AG20443 (cell line): ENCODE measurements at regions not wholly inside any gene's neighbourhood (a gene's known extent, or its start where the extent isn't known, plus 50 kb on each side); places are given as distances from the start of the nearest gene placed in this dataset.
A peak's percentile ranks its signal among the peaks of the same experiment; 100 is the strongest.

ENCODE experiments used
- DNase-seq: peaks from one replicate; pipeline ENCODE4 v3.0.0; 2012; ENCODE audit warnings: low spot score, mixed read lengths

DNA sequence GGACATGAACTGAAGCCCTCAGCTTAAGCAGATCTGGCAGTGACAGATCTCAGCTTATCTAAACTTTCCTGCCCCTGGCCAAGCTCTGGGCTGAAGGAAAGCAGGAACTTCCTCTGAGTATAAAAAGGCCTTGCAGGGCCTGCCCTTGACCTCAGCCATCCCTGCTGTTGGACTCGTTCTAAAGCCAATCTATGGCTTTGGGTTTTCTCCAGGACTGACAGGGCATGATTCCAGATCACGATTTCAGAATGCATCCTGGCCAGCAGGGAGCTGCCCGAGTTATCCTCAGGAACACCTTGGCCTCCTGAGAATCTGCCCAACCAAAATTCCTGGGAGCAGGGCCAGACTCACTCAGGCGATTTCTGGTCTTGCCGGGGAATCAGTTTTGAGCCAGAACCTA lies 502.7 kb downstream of the TLE4 start:
- DNase-seq = no peak

- no peak for DNase-seq
Measured at GRCh38 chr9:80072451-80072850, 500.7 kb downstream of the TLE4 start.

DNA sequence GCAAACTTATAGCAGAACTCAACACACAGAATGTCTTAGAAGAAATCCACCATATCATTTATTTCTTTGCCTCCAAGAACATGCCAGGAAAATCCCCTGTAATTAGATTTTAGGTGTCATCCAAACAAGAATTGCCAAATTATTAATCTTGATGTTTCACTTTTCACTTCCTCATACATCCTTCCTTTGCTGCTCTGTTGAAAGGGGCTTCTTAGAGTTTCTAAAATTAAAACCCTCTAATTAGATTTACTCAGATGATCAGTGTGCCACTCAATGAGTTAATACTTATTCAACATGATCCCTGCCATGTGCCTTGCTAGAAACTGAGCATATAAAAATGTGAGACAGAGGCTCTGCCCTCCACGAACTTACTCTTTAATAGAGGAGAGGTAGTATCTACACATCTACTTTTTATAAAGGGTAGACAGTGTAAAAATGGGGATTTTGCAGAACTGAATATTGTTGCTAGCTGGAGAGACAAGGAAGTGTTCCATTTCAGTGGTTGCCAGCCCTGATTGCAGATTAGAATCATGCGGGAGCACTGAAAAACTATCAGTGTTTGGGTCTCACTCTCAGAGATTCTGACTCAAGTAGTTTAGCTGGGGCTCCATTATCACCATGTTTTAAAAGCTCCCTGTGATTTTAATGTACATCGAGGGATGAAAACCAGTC lies 498.4 kb downstream of the TLE4 start:
- no peak for DNase-seq

GRCh38 chr9:80066931-80067330 lies 495.2 kb downstream of the TLE4 start:
- no peak for DNase-seq

DNA sequence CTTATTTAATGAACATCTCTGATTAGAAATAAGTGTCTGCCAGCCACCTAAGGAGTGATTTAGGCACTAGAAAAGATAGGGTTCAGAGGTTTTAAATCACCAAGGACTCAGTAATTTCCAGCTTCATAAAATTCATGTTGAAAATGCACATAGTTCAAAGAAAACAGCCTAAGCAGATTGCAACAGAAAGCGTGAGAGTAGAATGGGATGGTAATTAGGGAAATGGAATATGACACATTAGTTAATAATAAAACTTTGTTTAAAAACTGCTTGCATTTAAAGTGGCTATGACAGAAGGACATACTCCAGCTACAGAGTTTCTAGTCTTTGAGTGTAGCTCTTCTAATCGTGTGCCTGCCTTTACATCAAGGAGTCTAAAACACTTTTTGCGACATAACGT lies 490.8 kb downstream of the TLE4 start:
- DNase-seq = no peak

- peak; percentile 72 for DNase-seq
Measured at GRCh38 chr9:80061940-80062339, 490.2 kb downstream of the TLE4 start.

GRCh38 chr9:80061096-80061495 lies 489.3 kb downstream of the TLE4 start:
- DNase-seq = no peak

GRCh38 chr9:80059979-80060378 lies 488.2 kb downstream of the TLE4 start:
- no peak for DNase-seq

GRCh38 chr9:80059191-80059590 lies 487.4 kb downstream of the TLE4 start:
- DNase-seq = no peak

- DNase-seq = no peak
Measured at GRCh38 chr9:80052830-80053229, 481.1 kb downstream of the TLE4 start.

DNA sequence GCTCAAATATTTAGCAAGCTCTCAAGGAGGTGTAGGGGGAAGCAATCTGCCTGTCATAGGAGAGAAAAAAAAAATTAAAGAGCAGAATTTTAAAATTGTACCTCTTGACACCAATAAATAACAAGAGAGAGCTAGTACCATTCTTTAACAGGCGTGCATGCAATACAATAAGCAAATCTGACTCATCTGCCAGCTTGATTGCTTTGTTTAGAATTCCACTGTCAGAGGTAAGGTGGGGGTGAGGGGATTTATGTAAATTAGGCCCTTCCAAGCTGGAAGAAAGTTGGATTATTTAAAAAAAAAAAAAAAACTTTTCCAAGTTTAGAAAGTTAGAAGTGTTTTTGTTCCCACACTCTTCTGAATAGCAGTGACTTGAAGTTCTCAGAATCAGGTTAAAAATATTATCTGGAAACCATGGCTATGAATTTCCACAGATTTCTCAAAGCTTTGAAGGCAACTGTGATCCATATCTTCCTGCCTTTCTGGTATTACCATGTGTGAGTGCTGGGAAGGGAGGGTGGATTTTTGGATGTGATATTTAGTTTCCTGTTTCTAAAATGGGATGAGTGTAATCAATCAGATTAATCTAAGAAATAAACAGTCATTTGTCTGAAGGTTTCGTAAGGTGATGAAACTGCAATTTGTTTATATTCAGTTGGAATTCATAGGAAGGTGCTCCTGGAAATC lies 477.5 kb downstream of the TLE4 start:
- DNase-seq = no peak

DNA sequence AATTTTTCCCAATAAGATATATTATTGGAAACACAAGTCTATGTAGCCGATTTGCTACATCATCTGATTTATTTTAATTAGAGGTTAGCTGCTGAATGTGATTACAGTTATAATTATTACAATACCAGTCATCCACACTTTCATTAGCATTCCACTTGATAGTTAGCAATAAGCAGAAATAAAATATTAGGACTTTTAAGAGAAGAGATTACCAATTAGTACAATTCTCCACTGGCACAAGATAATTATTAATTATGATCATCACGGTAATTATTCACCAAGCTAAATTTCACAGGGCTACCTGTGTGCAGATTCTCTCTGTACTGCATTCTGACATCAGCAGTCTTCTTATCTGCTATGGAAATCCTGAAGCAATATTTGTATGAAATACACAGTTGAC lies 474.7 kb downstream of the TLE4 start:
- DNase-seq = no peak

- no peak for DNase-seq
Measured at GRCh38 chr9:80041821-80042220, 470.1 kb downstream of the TLE4 start.

DNA sequence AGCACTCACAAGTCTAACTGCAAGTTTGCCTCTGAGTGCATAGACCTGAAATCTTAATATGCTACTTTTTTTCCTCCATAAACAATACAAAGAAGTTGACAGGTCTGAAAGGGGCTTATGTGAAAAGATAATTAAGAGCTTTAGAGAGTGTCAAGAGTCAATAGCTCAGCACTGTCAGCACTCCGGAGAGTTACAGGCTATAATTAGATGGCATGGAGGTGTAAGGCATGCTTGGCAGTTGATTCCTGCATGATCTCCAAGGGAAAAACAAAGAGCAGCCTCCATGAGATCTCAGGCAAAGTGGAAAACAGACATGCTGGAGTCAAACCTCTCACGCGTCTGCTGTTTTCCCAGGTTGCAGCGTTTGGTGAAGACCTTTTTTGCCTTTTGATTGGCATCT lies 468.7 kb downstream of the TLE4 start:
- DNase-seq = no peak

DNA sequence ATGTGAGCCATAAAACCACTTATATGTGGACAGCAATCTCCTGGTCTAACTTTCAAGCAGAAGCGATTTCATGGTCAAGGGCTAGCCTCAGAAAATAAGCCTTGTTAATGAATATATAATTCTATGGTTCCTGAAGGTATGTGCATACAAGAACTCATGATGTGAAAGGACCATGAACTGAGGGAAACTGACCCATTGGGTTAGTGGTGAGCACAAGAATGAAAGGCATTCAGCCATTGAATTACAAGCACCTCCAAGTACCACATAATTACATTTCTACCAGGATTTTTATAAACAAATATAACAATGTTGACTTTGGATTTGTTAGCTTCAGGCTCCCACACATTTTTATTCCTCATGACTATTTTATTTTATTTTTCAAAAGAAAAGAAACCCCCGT lies 459.0 kb downstream of the TLE4 start:
- no peak for DNase-seq

- DNase-seq = peak; percentile 68
Measured at GRCh38 chr9:80028501-80028900, 456.7 kb downstream of the TLE4 start.

DNA sequence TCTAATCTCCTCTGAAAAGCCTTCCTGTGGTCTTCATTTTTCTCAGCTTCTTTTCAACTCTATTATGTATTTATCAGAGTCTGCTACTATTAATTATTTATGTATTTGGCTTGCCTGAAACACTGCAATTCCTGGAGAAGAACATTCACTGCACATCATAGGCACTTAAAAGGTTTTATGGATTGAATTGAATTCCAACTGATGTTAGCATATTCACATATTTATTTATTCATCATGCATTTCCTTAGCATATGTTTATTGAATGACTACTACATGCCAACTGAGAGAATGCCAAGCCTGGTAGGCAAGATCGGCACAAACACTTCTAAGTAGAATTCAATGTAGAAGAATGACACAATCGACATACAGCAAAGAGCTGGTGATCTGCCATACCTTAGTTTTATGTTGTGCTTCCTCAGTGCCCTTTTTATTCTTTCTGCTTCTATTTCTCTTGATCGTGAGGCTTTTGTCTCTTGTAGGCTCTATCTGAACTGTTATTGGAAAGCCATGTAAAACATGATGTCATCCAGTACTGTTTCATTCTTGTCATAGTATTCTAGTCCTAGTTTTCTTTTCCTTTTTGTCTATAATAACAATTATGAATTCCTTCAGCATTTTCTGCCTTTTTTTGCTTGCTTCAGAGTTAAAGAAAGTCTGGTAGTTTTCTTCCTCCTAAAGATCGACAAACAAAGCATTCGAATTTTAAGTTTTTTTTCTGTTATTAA lies 454.2 kb downstream of the TLE4 start:
- DNase-seq = no peak

GRCh38 chr9:80025131-80025530 lies 453.4 kb downstream of the TLE4 start:
- no peak for DNase-seq

- DNase-seq = no peak
Measured at GRCh38 chr9:80020530-80020929, 448.8 kb downstream of the TLE4 start.

DNA sequence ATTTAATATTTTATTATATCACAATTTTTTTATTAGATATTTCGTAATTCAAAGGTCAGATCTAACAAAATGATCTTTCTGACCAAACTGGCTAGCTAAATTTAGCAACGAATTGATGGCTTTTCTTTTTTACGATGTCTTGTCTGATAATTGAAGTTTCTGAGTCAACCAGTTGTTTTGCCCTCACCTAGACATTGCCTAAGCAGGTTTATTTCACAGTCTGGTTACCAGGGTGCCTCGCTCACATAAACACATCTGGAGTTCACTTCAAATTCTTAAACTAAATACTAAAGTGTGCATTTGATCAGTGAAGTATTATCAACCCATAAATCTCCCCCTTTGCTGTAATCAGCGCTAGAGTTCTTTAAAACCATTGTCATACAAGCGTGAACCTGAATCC lies 448.3 kb downstream of the TLE4 start:
- DNase-seq = no peak

DNA sequence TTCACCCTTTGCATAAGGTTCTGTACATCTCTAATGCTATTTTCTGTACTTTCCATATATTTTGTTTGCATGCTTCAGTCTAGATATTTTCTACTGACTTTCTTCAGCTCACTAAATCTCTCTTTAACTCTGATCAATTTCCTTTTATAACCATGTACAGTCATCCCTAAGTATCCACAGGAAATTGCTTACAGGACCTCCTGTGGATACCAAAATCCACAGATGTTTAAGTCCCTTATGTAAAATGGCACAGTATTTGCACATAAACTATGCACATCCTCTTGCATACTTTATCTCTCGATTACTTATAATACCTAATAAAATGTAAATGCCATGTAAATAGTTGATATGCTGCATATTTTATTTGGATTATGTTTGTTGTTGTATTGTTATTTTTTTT lies 442.1 kb downstream of the TLE4 start:
- DNase-seq = no peak

DNA sequence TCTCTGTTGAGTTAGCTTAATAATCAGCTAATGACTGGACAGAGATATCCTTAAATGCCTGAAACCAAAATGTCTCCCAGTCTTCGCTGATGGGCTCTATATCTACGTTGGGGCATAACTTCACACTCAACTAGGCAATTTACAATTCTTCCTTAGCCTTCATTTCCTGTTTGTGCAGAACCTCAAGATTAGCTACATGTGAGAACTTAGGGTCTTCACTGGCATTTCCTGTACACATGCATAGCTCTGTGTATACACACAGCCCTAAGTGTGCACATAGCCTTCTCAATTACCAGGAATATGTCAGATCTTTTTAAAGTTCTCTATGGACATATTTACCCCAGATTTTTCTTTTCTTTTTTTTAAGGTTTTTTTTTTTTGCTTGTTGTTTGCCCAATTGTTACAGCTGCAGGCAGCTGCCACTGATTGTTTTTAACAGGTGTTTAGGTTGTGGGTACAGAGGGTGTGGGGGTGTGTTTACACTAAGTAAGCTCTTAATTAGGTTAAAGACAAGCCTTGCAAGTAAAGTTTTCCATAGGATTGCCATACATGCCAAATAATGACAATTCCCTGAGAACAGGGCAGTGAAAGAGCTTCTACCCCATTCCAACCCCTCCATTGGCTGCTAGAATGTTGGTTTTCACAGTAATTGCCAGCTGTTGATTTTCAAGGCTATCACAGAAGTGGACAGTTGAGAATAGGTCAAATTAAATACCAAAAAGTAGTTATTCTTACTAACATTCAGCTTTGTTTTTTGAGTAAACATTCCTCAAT lies 441.0 kb downstream of the TLE4 start:
- no peak for DNase-seq

DNA sequence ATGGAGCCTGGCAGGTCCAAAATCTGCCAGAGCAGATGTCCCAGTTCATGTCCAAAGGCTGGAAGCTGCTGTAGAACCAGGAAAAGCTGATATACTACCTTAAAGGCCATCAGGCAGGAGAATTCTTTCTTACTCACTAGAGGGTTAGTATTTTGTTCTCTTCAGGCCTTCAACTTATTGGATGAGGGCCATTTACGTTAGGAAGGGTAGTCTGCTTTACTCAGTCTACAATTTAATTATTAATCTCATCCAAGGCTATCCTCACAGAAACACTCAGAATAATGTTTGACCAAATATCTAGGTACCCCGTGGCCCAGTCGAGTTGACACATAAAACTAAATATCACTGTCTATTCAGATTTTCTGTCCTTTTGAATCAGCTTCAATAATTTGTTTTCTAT lies 437.4 kb downstream of the TLE4 start:
- no peak for DNase-seq
